K562 (cell line): ENCODE measurements at regions not wholly inside any gene's neighbourhood (a gene's known extent, or its start where the extent isn't known, plus 50 kb on each side); places are given as distances from the start of the nearest gene placed in this dataset.

Experiments
- ATF7 ChIP-seq: fragments of 450-650 bp; IDR thresholded peaks from 2 replicates; pipeline ENCODE4 v1.7.1; 2014; ENCODE audit warnings: mild to moderate bottlenecking, moderate library complexity
- CEBPB ChIP-seq: fragments of 450-650 bp; IDR thresholded peaks from 2 replicates; pipeline ENCODE4 v1.6.1; 2016; ENCODE audit warnings: missing genetic modification characterization, missing compliant biosample characterization
- IRF2 ChIP-seq: sonication (generic); formaldehyde crosslinking; IDR thresholded peaks from 2 replicates; pipeline ENCODE4 v1.8.1; 2022; ENCODE audit warnings: mild to moderate bottlenecking, missing genetic modification reagents
- MED1 ChIP-seq: sonication (generic); formaldehyde crosslinking; IDR thresholded peaks from 2 replicates; pipeline ENCODE4 v1.8.1; 2023; ENCODE audit warnings: missing genetic modification reagents, borderline replicate concordance
- POLR3A ChIP-seq: IDR thresholded peaks from 2 replicates; pipeline ENCODE4 v1.6.1; 2011; ENCODE audit warnings: borderline replicate concordance, mild to moderate bottlenecking, moderate library complexity; ENCODE audit not compliant: insufficient read length, insufficient read depth; ENCODE audit errors: extremely low read depth
- SMARCA4 ChIP-seq: fragments of 450-650 bp; IDR thresholded peaks from 2 replicates; pipeline ENCODE4 v1.6.1; 2016
- ZNF121 ChIP-seq: sonication (generic); formaldehyde crosslinking; conservative IDR thresholded peaks from 2 replicates; pipeline ENCODE4 v1.8.0; 2022; ENCODE audit warnings: missing genetic modification reagents
- ZNF512 ChIP-seq: IDR thresholded peaks from 2 replicates; pipeline ENCODE4 v1.6.1; 2016; ENCODE audit warnings: missing genetic modification characterization, missing compliant biosample characterization

DNA sequence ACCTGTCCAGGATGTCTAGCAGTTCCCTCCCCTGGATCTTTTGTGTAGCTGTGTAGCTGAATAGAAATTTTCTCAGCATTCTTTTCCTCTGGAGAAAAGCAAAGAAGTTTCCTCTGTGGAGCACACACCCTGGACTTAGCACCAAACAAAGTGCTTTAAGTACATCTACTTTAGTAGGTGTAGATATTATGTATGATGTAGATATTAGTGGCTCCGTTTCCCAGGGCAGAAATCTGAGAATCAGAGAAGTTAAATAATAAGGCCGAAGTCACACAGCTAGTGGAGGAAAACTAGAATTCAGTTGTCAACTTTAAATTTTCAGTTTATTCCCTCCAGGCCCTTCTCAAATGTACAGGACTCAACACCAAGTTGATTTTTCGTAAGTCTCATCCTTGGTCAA lies 401.7 kb upstream of the NR2F2 start:
- TF ChIP-seq POLR3A (no peak), ATF7 (no peak), MED1 (CRISPR knock-in tag) (no peak), ZNF121 (CRISPR knock-in tag) (no peak), SMARCA4 (no peak), IRF2 (CRISPR knock-in tag) (no peak), ZNF512 (tag) (no peak), CEBPB (tag) (no peak)
